NT2/D1 (cell line): ENCODE measurements at regions not wholly inside any gene's neighbourhood (a gene's known extent, or its start where the extent isn't known, plus 50 kb on each side); places are given as distances from the start of the nearest gene placed in this dataset.

Experiments used
- SUZ12 ChIP-seq: IDR thresholded peaks from 2 replicates; pipeline ENCODE4 v1.6.1; 2011; ENCODE audit not compliant: insufficient read length, insufficient read depth; ENCODE audit errors: extremely low read depth
- YY1 ChIP-seq: IDR thresholded peaks from 2 replicates; pipeline ENCODE4 v1.6.1; 2011; ENCODE audit not compliant: insufficient read length, insufficient read depth
- ZNF274 ChIP-seq: IDR thresholded peaks from 2 replicates; pipeline ENCODE4 v1.6.1; 2011; ENCODE audit warnings: mild to moderate bottlenecking, low read depth, low read length

DNA sequence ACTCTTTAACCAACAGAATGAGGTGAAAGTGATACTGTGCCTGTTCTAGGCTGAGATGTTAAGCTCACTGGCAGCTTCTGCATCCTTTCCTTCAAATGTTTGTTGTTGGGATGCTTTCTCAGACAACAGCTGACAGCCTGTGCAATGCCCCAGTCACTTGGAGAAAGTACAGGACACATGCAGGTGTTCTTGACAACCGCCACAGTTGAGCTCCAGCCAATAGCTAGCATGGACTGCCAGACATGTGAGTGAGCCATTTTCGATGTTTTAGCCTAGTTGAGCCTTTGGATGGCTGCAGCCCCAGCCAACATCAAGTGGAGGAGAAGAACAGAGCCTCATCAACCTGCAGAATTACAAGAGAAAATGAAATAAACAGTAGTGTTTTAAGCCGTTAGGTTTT, 94.1 kb upstream of the PPP3CA start:
- TF ChIP-seq SUZ12 (no peak), YY1 (no peak), ZNF274 (no peak)
